ENCODE measurements at regions not wholly inside any gene's neighbourhood (a gene's known extent, or its start where the extent isn't known, plus 50 kb on each side); places are given as distances from the start of the nearest gene placed in this dataset.
A peak's percentile ranks its signal among the peaks of the same experiment; 100 is the strongest.

DNA sequence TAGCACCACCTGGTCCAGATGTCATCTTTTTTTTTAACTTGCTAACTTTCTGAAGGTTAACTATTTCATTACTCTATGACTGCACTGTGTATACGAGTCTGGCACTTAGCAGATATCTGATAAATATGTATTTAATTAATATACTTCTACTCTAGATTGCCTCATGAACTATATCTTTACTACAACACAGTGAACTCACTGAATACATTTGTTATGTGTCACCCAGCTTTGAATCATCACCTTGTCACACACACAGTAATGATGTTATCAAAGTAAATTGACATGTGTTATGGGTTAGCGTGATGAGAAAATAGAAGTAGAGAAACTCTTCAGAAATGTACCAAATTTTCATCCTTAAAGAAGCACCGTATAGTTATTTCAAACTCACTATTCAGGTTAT, 419.3 kb upstream of the ADGRL3 start:
- no peak overlapping the region for H3K4me3 ChIP-seq (replicated peaks in 1 of 2; ENCODE audit: low read depth in 2 of 2, low read length in 2 of 2)
- peak in 1 of 2 donors; percentile 32 for DNase-seq (ENCODE audit: low read depth in 2 of 2)
- TF ChIP-seq, protein P1, sequence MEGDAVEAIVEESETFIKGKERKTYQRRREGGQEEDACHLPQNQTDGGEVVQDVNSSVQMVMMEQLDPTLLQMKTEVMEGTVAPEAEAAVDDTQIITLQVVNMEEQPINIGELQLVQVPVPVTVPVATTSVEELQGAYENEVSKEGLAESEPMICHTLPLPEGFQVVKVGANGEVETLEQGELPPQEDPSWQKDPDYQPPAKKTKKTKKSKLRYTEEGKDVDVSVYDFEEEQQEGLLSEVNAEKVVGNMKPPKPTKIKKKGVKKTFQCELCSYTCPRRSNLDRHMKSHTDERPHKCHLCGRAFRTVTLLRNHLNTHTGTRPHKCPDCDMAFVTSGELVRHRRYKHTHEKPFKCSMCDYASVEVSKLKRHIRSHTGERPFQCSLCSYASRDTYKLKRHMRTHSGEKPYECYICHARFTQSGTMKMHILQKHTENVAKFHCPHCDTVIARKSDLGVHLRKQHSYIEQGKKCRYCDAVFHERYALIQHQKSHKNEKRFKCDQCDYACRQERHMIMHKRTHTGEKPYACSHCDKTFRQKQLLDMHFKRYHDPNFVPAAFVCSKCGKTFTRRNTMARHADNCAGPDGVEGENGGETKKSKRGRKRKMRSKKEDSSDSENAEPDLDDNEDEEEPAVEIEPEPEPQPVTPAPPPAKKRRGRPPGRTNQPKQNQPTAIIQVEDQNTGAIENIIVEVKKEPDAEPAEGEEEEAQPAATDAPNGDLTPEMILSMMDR (IDR thresholded peaks at IDR 0.05; ENCODE audit: low read depth, low read length): no peak

DNA sequence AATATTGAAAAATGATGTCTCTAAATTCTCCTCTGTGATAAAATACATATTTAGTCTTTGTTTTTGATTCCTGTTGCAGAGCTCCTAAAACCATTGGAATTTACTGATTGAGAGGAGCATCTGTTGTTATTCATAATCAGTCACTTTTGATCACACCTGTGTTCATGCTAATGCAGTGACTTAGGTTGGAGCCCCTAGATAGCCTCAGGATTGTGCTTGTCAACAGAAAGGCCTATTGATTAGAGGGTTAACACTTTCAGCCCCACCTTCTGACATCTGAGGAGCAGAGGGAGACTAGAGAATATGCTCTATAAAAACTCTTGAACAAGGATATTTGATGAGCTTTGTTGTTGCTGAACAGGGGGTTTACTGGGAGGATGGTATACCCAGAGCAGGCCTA, 409.5 kb upstream of the ADGRL3 start:
- DNase-seq (ENCODE audit: low read depth in 2 of 2): no peak
- TF ChIP-seq, protein P1 (IDR thresholded peaks at IDR 0.05; ENCODE audit: low read depth, low read length): no peak
- no peak overlapping the region for H3K4me3 ChIP-seq (replicated peaks in 1 of 2; ENCODE audit: low read depth in 2 of 2, low read length in 2 of 2)

GRCh38 chr4:60794372-60794771, 405.8 kb upstream of the ADGRL3 start:
- H3K4me3 ChIP-seq (replicated peaks in 1 of 2; ENCODE audit: low read depth in 2 of 2, low read length in 2 of 2): no peak overlapping the region
- DNase-seq (ENCODE audit: low read depth in 2 of 2): no peak
- TF ChIP-seq, protein P1 (IDR thresholded peaks at IDR 0.05; ENCODE audit: low read depth, low read length): no peak

- TF ChIP-seq, protein P1 (IDR thresholded peaks at IDR 0.05; ENCODE audit: low read depth, low read length): no peak
Observed at GRCh38 chr4:60799214-60799613, 400.9 kb upstream of the ADGRL3 start.

GRCh38 chr4:60800701-60801100, 399.4 kb upstream of the ADGRL3 start:
- TF ChIP-seq, protein P1 (IDR thresholded peaks at IDR 0.05; ENCODE audit: low read depth, low read length): no peak
- no peak overlapping the region for H3K4me3 ChIP-seq (replicated peaks in 1 of 2; ENCODE audit: low read depth in 2 of 2, low read length in 2 of 2)
- no peak for DNase-seq (ENCODE audit: low read depth in 2 of 2)

More at GRCh38 chr4:60799214-60799613, 400.9 kb upstream of the ADGRL3 start:
- no peak overlapping the region for H3K4me3 ChIP-seq (replicated peaks in 1 of 2; ENCODE audit: low read depth in 2 of 2, low read length in 2 of 2)
- DNase-seq (ENCODE audit: low read depth in 2 of 2): no peak

GRCh38 chr4:60805500-60806313, 394.4 kb upstream of the ADGRL3 start:
- peak; percentile 59 to 65 for DNase-seq (ENCODE audit: low read depth in 2 of 2)
- TF ChIP-seq, protein P1 (IDR thresholded peaks at IDR 0.05; ENCODE audit: low read depth, low read length): peak; percentile 73
- no peak overlapping the region for H3K4me3 ChIP-seq (replicated peaks in 1 of 2; ENCODE audit: low read depth in 2 of 2, low read length in 2 of 2)
